HG03571 (cell line): ENCODE measurements at regions not wholly inside any gene's neighbourhood (a gene's known extent, or its start where the extent isn't known, plus 50 kb on each side); places are given as distances from the start of the nearest gene placed in this dataset.

Experiments
- ATAC-seq: cut with Tn5 transposase; IDR thresholded peaks from one replicate; pipeline ENCODE4 v1.9.1; 2021; ENCODE audit not compliant: unreplicated experiment

GRCh38 chr1:112262316-112262715 is 133.7 kb upstream of the CTTNBP2NL start:
- no peak for ATAC-seq

- ATAC-seq: no peak
These were observed 133.0 kb upstream of the CTTNBP2NL start for GRCh38 chr1:112263042-112263441.

GRCh38 chr1:112263453-112263852 is 132.6 kb upstream of the CTTNBP2NL start:
- no peak for ATAC-seq

GRCh38 chr1:112264010-112264409 is 132.0 kb upstream of the CTTNBP2NL start:
- ATAC-seq: no peak

GRCh38 chr1:112264553-112264952 is 131.5 kb upstream of the CTTNBP2NL start:
- no peak for ATAC-seq

- ATAC-seq: no peak
These were observed 130.1 kb upstream of the CTTNBP2NL start for GRCh38 chr1:112265931-112266330.

GRCh38 chr1:112267206-112267605 is 128.8 kb upstream of the CTTNBP2NL start:
- ATAC-seq: no peak

GRCh38 chr1:112267929-112268328 is 128.1 kb upstream of the CTTNBP2NL start:
- no peak for ATAC-seq

GRCh38 chr1:112268408-112268807 is 127.6 kb upstream of the CTTNBP2NL start:
- ATAC-seq: no peak

GRCh38 chr1:112271270-112271669 is 124.7 kb upstream of the CTTNBP2NL start:
- ATAC-seq: no peak

GRCh38 chr1:112272101-112272772 is 123.8 kb upstream of the CTTNBP2NL start:
- no peak for ATAC-seq

GRCh38 chr1:112284796-112285195 is 111.2 kb upstream of the CTTNBP2NL start:
- no peak for ATAC-seq

GRCh38 chr1:112285316-112285715 is 110.7 kb upstream of the CTTNBP2NL start:
- no peak for ATAC-seq

- ATAC-seq: no peak
These were observed 110.3 kb upstream of the CTTNBP2NL start for GRCh38 chr1:112285746-112286145.

- no peak for ATAC-seq
These were observed 99.1 kb upstream of the CTTNBP2NL start for GRCh38 chr1:112296908-112297307.

GRCh38 chr1:112297536-112297935 is 98.5 kb upstream of the CTTNBP2NL start:
- ATAC-seq: no peak

GRCh38 chr1:112298558-112298957 is 97.5 kb upstream of the CTTNBP2NL start:
- ATAC-seq: no peak

GRCh38 chr1:112304126-112304525 is 91.9 kb upstream of the CTTNBP2NL start:
- no peak for ATAC-seq

- ATAC-seq: no peak
These were observed 91.4 kb upstream of the CTTNBP2NL start for GRCh38 chr1:112304612-112305011.

- no peak for ATAC-seq
These were observed 88.0 kb upstream of the CTTNBP2NL start for GRCh38 chr1:112307930-112308591.

GRCh38 chr1:112308716-112309115 is 87.3 kb upstream of the CTTNBP2NL start:
- no peak for ATAC-seq

GRCh38 chr1:112309499-112309898 is 86.5 kb upstream of the CTTNBP2NL start:
- no peak for ATAC-seq

GRCh38 chr1:112312315-112312714 is 83.7 kb upstream of the CTTNBP2NL start:
- ATAC-seq: no peak
